Right cardiac atrium (tissue), 5 donors: ENCODE measurements at regions not wholly inside any gene's neighbourhood (a gene's known extent, or its start where the extent isn't known, plus 50 kb on each side); places are given as distances from the start of the nearest gene placed in this dataset.

Experiments used
- ATAC-seq, 2 donors: fragments of 200-7000 bp; cut with Tn5 transposase; one replicate each; pipeline versions ENCODE4 v1.8.0 to v1.9.1; 2020; ENCODE audit warnings: moderate library complexity in 2 of 2, mild to moderate bottlenecking in 1 of 2
- DNase-seq, 3 donors: peaks; one replicate each; pipeline ENCODE4 v3.0.0-alpha.2; 2020
- H3K27ac ChIP-seq: one replicate; pipeline ENCODE4 v1.5.1; 2013; ENCODE audit warnings: mild to moderate bottlenecking, low read length, control low read depth, moderate library complexity
- H3K27me3 ChIP-seq: one replicate; pipeline ENCODE4 v1.6.1; 2013; ENCODE audit not compliant: control insufficient read depth, insufficient read depth
- H3K4me1 ChIP-seq: one replicate; pipeline ENCODE4 v1.6.1; 2013; ENCODE audit warnings: low read length; ENCODE audit not compliant: control insufficient read depth, insufficient read depth
- H3K4me3 ChIP-seq: one replicate; pipeline ENCODE4 v1.5.1; 2013; ENCODE audit warnings: low read length, control low read depth
- H3K9me3 ChIP-seq: one replicate; pipeline ENCODE4 v1.6.1; 2013; ENCODE audit warnings: low read length; ENCODE audit not compliant: control insufficient read depth
- WGBS: extraction: QIAGEN DNeasy Blood & Tissue Kit; methylation state at CpG from one replicate; pipeline ENCODE4 v1.1.7; 2013; 5-methylcytosine and 5-hydroxymethylcytosine counted together
- intact Hi-C, 4 donors: fragments of 100-400 bp; cut with DNase I; formaldehyde crosslinking; loops; one replicate each; pipeline versions ENCODE4 v1.11.0 to v1.14.0; 2022 to 2023
- donor health status: healthy with polysubstance abuse.
- donor health status: DM: no; HTN: yes; CAD: no.
- donor health status: DM: no; HTN: no; CAD: no.
- donor health status: DM: no; HTN: yes; CAD: no; lungs with severe emphysema.
- donor health status: DM: yes; HTN: yes; CAD: no.

- H3K27me3 ChIP-seq, result no peaks in the 10 kb centered on the region
- H3K27ac ChIP-seq, result no peak overlapping the region
- H3K4me3 ChIP-seq, result no peak overlapping the region
- intact Hi-C loops, result no loop called here
- H3K9me3 ChIP-seq, result no peaks in the 10 kb centered on the region
- ATAC-seq (no peak), DNase-seq (no peak)
- WGBS, result 93% methylated on average over 3 of the region's 3 CpGs
- H3K4me1 ChIP-seq, result peaks cover 4% of the 10 kb centered on the region
These were observed 122.2 kb upstream of the MYLIP start for GRCh38 chr6:16006681-16007080.

DNA sequence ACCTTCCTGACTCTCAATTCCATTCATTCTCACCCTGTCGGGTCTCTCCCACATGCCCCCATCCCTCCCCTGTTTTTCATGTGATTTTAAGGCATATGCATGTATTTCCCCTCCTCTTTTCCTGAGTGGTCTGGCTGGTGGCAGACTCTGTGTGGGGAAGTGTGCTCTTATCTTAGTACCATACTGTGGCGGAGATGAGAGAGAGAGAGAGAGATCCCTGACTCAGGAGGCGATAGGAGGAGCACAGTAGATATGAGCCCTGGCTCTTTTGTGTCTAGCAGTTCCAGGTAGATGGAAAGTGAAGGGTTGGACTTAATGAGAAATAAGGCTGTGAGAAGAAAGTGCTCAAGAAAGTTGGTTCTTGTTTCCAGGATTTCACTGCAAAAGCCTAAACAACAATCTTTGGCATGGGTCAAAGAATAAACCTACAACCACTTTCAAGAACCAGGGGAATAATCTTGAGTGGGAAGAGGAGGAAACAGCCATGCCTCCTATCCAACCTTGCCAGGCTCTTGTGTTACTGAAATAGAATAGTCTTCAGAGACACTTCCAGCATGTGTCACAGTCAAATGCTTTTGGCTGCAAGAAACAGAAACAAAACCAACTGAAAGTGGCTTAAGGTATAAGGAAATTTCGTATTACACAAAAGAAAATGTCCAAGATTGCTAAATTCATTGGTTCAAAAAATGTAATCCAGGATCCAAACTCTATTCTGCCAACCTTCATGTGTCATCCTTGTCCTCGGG, 123.8 kb upstream of the MYLIP start:
- WGBS, result 52% methylated on average over 5 of the region's 5 CpGs
- H3K4me1 ChIP-seq, result peaks cover 4% of the 10 kb centered on the region
- H3K27me3 ChIP-seq, result no peaks in the 10 kb centered on the region
- intact Hi-C loops, result no loop called here
- DNase-seq (no peak), ATAC-seq (no peak)
- no peak overlapping the region for H3K4me3 ChIP-seq
- H3K9me3 ChIP-seq, result no peaks in the 10 kb centered on the region
- H3K27ac ChIP-seq, result no peak overlapping the region

DNA sequence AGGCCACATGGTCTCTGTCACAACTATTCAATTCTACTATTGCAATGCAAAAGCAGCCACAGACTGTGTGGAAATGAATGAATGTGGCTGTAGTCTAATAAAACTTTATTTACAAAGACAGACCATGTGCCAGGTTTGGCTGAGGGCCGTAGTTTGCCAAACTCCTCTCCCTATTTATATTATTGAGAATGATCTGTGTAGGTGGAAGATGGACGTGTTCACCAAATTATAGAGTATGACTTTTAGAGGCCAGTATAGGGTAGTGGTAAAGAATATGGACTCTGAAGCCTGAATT, 125.7 kb upstream of the MYLIP start:
- 98% methylated on average over 2 of the region's 2 CpGs for WGBS
- Histone ChIP-seq H3K4me3 (no peak overlapping the region), H3K4me1 (peaks cover 4% of the 10 kb centered on the region), H3K27me3 (no peaks in the 10 kb centered on the region), H3K9me3 (no peaks in the 10 kb centered on the region), H3K27ac (no peak overlapping the region)
- DNase-seq, result no peak
- intact Hi-C loops, result no loop called here
- ATAC-seq, result no peak

- Histone ChIP-seq H3K27me3 (no peaks in the 10 kb centered on the region), H3K27ac (no peak overlapping the region), H3K4me1 (peaks cover 4% of the 10 kb centered on the region), H3K9me3 (no peaks in the 10 kb centered on the region), H3K4me3 (no peak overlapping the region)
- WGBS, result 94% methylated on average over 14 of the region's 14 CpGs
- DNase-seq (no peak), ATAC-seq (no peak)
- intact Hi-C loops, result no loop called here
These were observed 126.3 kb upstream of the MYLIP start for GRCh38 chr6:16002332-16003196.

- peaks cover 4% of the 10 kb centered on the region for H3K4me1 ChIP-seq
- no peak overlapping the region for H3K4me3 ChIP-seq
- H3K27ac ChIP-seq, result no peak overlapping the region
- ATAC-seq (no peak), DNase-seq (no peak)
- no peaks in the 10 kb centered on the region for H3K27me3 ChIP-seq
- intact Hi-C loops, result no loop called here
- WGBS, result 95% methylated on average over 5 of the region's 5 CpGs
- H3K9me3 ChIP-seq, result no peaks in the 10 kb centered on the region
These were observed 127.7 kb upstream of the MYLIP start for GRCh38 chr6:16001158-16001557.

GRCh38 chr6:15999201-15999600, 129.7 kb upstream of the MYLIP start:
- Histone ChIP-seq H3K4me1 (peaks cover 4% of the 10 kb centered on the region), H3K9me3 (no peaks in the 10 kb centered on the region), H3K27me3 (no peaks in the 10 kb centered on the region), H3K4me3 (no peak overlapping the region), H3K27ac (no peak overlapping the region)
- no peak for ATAC-seq
- intact Hi-C loops, result no loop called here
- DNase-seq, result no peak
- 98% methylated on average over 4 of the region's 4 CpGs for WGBS

DNA sequence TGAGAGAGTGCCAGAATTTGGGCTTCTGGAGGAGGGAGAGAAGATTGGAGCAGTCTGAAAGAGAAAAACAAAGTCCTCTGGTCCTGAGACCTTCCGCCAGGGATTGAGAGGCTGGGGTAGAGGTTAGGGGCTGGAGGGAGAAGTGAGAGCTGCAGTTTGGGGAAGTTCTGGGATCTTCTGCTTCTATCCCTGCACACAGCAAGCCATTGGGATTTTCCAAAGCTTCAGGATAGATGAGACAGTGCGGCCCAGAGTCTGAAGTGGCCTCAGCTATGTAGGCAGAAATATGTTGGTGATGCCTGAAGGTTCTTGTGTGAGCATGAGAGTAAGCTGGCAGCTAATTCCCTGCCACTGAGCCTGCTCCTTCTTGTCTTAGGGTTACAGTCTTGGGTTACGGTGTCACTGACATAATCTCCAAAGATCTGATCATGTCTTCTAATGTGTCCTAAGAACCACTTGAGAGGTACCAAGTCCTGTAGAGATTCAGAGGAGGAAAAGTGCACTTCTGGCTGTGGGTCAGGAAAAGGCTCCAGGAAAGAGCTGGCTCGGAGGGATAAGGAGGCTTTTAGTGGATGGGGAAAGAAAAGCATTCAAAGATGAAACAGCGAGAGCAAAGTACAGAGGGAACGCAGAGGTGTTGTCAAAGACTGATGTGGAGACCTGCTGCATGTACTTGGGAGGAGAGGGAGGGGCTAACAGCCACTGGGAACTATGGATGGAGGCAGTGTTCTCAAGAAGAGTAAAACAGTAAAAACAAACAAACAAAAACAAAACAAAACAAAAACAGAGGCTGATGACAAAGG, 131.1 kb upstream of the MYLIP start:
- Histone ChIP-seq H3K4me3 (no peak overlapping the region), H3K9me3 (no peaks in the 10 kb centered on the region), H3K4me1 (peaks cover 4% of the 10 kb centered on the region), H3K27ac (no peak overlapping the region), H3K27me3 (no peaks in the 10 kb centered on the region)
- ATAC-seq (peak in 1 of 2 donors; percentile 36), DNase-seq (no peak)
- WGBS, result 70% methylated on average over 6 of the region's 6 CpGs
- intact Hi-C loops, result no loop called here

DNA sequence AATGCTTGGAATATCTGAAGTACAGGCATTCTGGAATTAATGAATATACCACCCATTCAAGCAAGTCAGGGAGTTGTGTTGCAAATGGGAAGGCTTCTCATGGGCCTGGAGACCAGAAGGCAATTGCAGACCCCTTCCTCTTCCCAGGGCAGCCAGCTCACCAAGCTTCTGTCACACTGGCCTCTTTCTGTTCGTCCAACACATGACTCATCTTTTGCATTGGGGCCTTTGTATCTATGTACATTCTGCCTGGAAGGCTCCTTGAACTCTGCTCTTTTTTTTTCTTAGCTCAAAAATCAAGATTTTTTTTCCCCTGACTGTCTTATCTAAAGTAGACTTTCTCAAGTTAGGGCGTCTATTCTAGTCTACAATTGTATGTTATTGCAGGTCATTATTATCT, 132.9 kb upstream of the MYLIP start:
- intact Hi-C loops, result no loop called here
- ATAC-seq, result no peak
- peak overlapping the region; percentile 16 for H3K27ac ChIP-seq

DNA sequence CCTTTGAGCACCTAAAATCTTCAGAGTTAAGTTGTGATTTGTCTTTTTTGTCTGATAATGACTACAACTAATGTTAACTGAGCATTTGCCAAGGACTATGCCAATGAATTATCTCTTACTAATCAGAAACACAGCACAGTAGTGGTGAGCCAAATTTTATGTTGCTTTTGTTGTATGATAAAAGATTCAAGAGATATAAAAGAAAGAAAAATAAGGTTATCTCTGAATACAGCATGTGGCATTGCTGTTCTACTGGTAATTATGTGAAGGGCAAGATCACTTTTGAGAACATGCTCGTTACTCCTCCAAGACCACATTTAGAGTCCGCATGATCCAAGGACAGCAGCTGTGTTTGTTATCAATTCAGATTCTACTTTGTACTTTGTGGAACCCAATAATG, 133.4 kb upstream of the MYLIP start:
- WGBS, result 65% methylated on average over 2 of the region's 2 CpGs
- H3K4me3 ChIP-seq, result no peak overlapping the region
- ATAC-seq (no peak), DNase-seq (no peak)
- intact Hi-C loops, result no loop called here
- H3K27me3 ChIP-seq, result no peaks in the 10 kb centered on the region
- H3K27ac ChIP-seq, result no peak overlapping the region
- H3K4me1 ChIP-seq, result peaks cover 4% of the 10 kb centered on the region
- no peaks in the 10 kb centered on the region for H3K9me3 ChIP-seq

More for the DNA sequence above, 132.9 kb upstream of the MYLIP start:
- H3K4me3 ChIP-seq, result no peak overlapping the region
- no peaks in the 10 kb centered on the region for H3K9me3 ChIP-seq
- H3K4me1 ChIP-seq, result peaks cover 4% of the 10 kb centered on the region
- DNase-seq, result no peak
- WGBS, result 47% methylated on average over 2 of the region's 2 CpGs
- no peaks in the 10 kb centered on the region for H3K27me3 ChIP-seq

DNA sequence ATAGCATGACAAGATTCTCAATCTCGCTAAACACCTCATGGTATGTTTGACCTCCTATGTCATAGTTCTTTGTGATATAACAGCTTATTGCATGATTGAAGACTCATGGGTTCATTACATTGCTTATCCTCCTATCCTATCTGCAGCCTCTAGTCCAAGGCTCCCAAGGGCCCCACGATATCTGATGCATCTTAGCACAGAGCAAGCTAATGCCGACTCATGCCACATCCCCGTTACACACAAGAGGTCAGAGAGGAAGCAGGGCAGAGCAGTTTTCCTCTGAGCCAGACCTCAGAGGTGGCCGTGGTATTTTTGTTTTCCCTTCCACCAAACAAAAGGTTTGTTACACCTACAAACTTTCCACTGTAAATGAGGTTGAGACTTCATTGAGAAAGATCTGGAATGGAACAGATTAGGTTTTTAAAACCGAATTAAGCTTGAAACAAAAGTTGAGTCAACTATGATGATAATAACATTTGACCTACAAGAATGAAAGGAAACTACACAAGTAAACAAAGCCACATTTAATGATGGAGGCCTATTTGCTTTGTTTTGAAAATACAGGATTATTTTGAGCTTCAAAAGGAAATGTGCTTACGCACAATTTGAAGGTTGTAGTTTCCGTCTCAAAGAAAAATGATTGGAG, 133.9 kb upstream of the MYLIP start:
- H3K4me1 ChIP-seq, result peaks cover 4% of the 10 kb centered on the region
- 68% methylated on average over 8 of the region's 8 CpGs for WGBS
- no peak for ATAC-seq
- no peaks in the 10 kb centered on the region for H3K27me3 ChIP-seq
- no peak overlapping the region for H3K4me3 ChIP-seq
- DNase-seq, result no peak
- H3K27ac ChIP-seq, result no peak overlapping the region
- intact Hi-C loops, result no loop called here
- H3K9me3 ChIP-seq, result no peaks in the 10 kb centered on the region
